HG02588 (cell line): ENCODE measurements at regions not wholly inside any gene's neighbourhood (a gene's known extent, or its start where the extent isn't known, plus 50 kb on each side); places are given as distances from the start of the nearest gene placed in this dataset.
"Not testable (repeated sequence)": the region's sequence is repeated elsewhere in the genome, so short reads cannot be mapped to it uniquely, and the experiment has no call there.

Experiments
- ATAC-seq: cut with Tn5 transposase; IDR thresholded peaks from one replicate; pipeline ENCODE4 v1.9.1; 2021; ENCODE audit warnings: mild to moderate bottlenecking, moderate library complexity; ENCODE audit not compliant: unreplicated experiment

DNA sequence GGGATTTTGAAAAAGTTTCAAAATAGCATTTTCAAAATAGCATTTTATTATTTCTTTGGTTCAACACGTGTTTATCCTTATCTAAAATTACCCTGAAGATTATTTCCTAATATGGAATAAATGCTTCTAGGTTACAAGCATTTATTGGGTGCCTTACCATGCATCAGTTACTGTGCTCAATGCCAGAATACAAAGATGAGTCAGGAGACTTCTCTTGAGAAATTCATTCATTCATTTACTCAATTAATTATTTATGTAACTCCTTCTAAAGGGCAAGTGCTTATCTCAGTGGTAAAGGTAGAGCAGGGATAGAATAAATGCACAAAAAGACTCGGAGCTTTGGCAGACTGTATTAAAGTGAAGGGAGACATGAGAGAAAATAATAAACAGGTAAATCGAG, 150.1 kb upstream of the PDE7B start:
- no peak for ATAC-seq

- no peak for ATAC-seq
Observed at GRCh38 chr6:135703007-135703406, 148.5 kb upstream of the PDE7B start.

DNA sequence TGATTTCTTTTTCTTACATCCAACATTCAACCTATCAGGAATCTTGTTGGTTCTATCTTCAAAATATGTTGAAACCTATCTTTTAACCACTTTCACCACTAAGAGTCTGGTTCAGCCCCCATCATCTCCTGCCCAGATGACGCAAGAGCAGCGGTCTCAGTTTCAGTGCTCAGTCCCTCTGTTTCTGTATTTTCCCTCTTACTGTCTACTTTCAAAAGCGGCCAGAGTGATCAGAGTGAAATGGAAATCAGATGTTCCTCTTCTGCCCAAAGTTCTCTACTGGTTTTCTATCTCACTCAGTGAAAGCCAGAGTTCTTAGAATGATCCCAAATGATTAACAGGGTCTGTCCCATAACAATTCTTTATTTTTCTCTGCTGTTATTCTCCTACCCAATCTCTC, 147.9 kb upstream of the PDE7B start:
- ATAC-seq, result peak; percentile 94

GRCh38 chr6:135707426-135707825, 144.1 kb upstream of the PDE7B start:
- no peak for ATAC-seq

- ATAC-seq, result no peak
Observed at GRCh38 chr6:135710042-135710441, 141.5 kb upstream of the PDE7B start.

DNA sequence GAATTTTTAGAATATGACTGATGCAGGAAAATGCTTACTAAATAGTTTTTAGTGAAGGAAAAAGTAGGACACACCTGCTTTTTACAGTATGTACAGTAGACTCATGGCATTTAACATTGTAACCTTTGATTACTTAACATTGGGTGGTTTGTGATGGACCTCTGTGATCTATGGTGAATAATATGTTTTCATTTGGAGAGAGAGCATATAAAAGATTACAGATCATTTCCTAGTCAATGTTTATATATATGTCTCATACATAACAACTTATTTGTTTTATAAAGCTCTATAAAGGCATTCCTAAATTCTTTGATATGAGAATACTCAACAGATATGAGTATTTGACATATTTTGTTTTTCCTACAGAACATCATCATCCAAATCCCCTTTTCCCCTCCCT, 129.3 kb upstream of the PDE7B start:
- ATAC-seq, result no peak

- ATAC-seq, result peak; percentile 55
Observed at GRCh38 chr6:135722679-135723078, 128.8 kb upstream of the PDE7B start.

DNA sequence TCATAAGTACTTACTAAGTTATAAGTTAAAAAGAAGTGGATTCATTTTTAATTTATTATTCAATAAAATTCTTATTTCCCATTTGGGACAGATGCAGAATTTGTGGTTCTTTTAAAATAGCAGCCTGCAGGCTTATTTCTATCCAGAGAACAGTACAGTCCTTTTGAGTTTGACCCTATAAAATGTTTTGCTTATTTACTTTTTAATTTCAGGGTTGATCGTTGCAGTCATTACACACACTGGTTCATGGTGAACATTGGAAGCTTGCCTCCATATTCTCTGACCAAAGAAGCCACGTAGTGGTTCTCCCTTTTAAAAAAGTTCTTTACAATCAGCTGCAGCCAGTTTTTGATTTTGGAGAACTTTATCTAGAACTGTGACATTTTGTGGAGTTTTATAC, 122.9 kb upstream of the PDE7B start:
- ATAC-seq, result no peak

DNA sequence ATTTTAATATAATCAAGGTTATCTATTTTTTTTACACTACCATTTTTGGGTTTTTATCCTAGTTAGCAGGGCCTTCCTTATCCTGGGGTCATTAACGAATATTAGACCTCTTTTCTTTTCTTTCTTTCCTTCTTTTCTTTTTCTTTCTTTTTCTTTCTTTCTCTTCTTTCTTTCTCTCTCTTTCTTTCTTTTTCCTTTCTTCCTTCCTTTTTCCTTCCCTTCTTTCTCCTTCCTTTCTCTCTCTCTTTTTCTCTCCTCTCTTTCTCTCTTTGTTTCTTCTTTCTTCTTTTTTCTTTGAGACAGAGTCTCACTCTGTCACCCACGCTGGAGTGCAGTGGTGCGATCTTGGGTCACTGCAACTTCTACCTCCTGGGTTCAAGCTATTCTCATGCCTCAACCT, 120.4 kb upstream of the PDE7B start:
- no peak for ATAC-seq

GRCh38 chr6:135736351-135736750, 115.2 kb upstream of the PDE7B start:
- ATAC-seq, result not testable (repeated sequence)

DNA sequence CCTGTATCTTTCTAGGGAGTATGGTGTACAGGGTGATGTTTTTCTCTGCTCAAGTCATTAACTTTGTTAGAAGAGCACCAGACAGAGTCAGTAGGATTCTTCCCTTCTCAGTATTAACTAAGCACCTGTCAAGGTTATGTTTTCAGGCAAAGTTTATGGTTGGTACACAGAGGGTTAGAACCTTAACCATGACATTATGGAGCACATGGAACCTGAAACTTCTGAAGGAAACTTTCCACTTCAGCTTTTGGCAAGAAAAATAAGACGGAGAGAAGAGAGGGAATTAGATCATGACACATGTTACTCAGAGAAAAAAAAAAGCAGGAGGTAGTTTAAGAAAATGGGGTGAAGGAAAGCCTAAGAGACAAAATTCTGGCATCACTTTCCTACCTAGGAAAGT, 112.9 kb upstream of the PDE7B start:
- no peak for ATAC-seq

DNA sequence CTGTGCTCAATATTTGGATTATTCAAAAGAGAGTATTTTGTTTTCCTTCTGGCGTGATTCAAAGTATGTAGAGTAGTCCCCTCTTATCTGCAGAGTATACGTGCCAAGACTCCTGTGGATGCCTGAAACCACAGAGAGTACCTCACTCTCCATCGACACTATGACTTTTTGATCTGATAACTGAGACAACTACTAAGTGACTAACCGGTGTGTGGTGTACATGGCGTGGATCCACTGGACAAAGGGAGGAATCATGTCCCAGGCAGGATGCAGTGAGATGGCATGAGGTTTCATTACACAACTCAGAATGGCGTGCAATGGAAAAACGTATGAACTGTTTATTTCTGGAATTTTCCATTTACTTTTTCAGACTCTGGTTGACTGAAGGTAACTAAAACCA, 112.2 kb upstream of the PDE7B start:
- no peak for ATAC-seq

GRCh38 chr6:135740580-135740979, 110.9 kb upstream of the PDE7B start:
- no peak for ATAC-seq

DNA sequence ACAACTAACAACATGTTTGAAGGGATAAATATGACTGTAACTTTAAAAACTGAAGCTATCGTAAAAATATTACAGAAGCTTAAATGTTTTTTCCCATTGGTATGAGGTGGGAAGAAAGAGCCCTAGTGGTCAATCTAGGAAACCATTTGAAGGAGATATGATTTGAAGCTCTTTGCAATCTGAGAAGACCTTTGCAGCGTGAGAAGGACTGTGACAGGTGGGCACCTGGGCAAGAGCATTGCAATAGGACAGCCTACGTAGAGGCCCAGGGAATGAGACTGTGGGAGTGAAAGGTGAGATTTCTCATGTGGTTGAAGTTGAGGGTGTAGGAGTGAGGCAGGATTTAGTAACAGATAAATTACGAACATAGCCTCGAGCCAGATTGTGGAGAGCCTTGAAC, 108.0 kb upstream of the PDE7B start:
- no peak for ATAC-seq

- ATAC-seq, result no peak
Observed at GRCh38 chr6:135748189-135748588, 103.3 kb upstream of the PDE7B start.

DNA sequence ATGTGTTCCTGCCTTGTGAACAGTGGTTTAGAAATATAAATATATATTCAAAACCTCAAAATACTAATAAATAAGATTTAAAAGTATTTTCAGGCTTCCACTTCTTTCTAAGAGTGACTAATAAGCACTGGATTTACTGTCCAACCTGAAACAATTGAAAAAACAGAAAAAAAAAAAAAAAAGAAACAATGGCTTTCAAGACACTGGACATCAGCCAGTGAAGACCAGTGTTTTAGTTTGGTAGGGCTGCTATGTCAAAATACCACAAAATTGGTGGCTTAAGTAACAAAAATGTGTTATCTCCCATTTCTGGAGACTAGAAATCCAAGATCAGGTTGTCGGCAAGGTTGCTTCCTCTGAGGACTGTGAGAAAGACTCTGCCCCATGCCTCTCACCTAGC, 101.4 kb upstream of the PDE7B start:
- ATAC-seq, result no peak

- no peak for ATAC-seq
Observed at GRCh38 chr6:135753196-135753595, 98.3 kb upstream of the PDE7B start.

GRCh38 chr6:135759831-135760230, 91.7 kb upstream of the PDE7B start:
- no peak for ATAC-seq

DNA sequence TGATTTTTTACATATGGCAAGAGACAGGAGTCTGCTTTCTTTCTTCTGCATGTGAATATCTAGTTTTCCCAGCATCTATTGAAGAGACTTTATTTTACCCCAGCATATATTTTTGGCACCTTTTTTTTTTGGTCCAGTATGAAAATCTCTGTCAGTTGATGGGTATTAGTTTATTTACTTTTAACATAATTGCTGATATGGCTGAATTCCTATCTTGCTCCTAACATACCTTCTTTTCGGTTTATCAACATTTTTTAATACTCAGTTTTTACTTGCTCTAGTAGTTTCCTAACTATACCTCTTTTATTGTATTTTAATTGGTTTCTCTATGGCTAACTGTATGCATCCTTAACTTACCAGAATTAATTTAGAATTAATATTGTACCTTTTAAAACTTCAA, 77.5 kb upstream of the PDE7B start:
- ATAC-seq, result no peak

- ATAC-seq, result no peak
Observed at GRCh38 chr6:135779213-135779612, 72.3 kb upstream of the PDE7B start.

DNA sequence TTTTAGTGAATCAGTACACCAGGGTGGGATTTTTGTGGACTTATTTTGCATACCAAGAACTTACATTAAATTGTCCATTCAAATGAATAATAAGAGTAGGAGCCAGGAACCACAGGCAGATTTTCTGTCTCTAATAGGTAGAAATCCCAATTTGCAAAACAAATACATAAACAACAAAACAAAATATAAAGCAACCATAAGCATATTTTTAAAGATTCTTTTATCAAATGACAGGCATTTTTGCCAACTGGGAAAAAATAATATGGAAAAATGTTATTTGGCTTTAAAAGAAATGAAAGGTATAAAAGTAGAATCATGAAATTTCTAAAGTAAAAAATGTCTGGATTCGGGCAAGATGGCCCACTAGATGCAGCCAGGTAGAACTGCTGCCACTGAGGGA, 71.2 kb upstream of the PDE7B start:
- ATAC-seq, result no peak

GRCh38 chr6:135782546-135782945, 69.0 kb upstream of the PDE7B start:
- no peak for ATAC-seq

DNA sequence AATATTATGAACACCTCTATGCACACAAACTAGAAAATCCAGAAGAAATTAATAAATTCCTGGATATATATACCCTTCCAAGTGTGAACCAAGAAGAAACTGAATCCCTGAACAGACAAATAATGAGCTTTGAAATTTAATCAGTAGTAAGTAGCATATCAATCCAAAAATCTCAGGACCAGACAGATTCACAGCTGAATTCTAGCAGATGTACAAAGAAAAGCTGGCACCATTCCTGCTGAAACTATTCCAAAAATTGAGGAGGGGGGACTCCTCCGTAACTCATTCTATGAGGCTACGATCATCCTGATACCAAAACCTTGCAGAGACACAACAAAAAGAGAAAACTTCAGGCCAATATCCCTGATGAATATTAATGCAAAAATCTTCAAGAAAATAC, 67.0 kb upstream of the PDE7B start:
- no peak for ATAC-seq
